ENCODE measurements at regions not wholly inside any gene's neighbourhood (a gene's known extent, or its start where the extent isn't known, plus 50 kb on each side); places are given as distances from the start of the nearest gene placed in this dataset.
"Not testable (repeated sequence)": the region's sequence is repeated elsewhere in the genome, so short reads cannot be mapped to it uniquely, and the experiment has no call there.

- DNase-seq (ENCODE audit: low read depth) = no peak
These were observed 54.2 kb downstream of the MSX1 start for GRCh38 chr4:4913628-4914027.

GRCh38 chr4:4914059-4914820 lies 54.8 kb downstream of the MSX1 start:
- peak; percentile 1 for DNase-seq (ENCODE audit: low read depth)

GRCh38 chr4:4914965-4915845 lies 55.7 kb downstream of the MSX1 start:
- no peak for DNase-seq (ENCODE audit: low read depth)

GRCh38 chr4:4918067-4918466 lies 58.6 kb downstream of the MSX1 start:
- no peak for DNase-seq (ENCODE audit: low read depth)

GRCh38 chr4:4919927-4920326 lies 60.5 kb downstream of the MSX1 start:
- DNase-seq (ENCODE audit: low read depth) = no peak

- DNase-seq (ENCODE audit: low read depth) = no peak
These were observed 61.6 kb downstream of the MSX1 start for GRCh38 chr4:4921077-4921476.

- no peak for DNase-seq (ENCODE audit: low read depth)
These were observed 63.0 kb downstream of the MSX1 start for GRCh38 chr4:4922441-4922840.

GRCh38 chr4:4923201-4923600 lies 63.7 kb downstream of the MSX1 start:
- no peak for DNase-seq (ENCODE audit: low read depth)

- no peak for DNase-seq (ENCODE audit: low read depth)
These were observed 71.2 kb downstream of the MSX1 start for GRCh38 chr4:4930677-4931076.

GRCh38 chr4:4935974-4936373 lies 76.5 kb downstream of the MSX1 start:
- no peak for DNase-seq (ENCODE audit: low read depth)

- no peak for DNase-seq (ENCODE audit: low read depth)
These were observed 78.5 kb downstream of the MSX1 start for GRCh38 chr4:4937926-4938325.

- no peak for DNase-seq (ENCODE audit: low read depth)
These were observed 77.5 kb downstream of the CYTL1 start for GRCh38 chr4:4941751-4942150.

GRCh38 chr4:4942658-4943057 lies 76.6 kb downstream of the CYTL1 start:
- no peak for DNase-seq (ENCODE audit: low read depth)

- DNase-seq (ENCODE audit: low read depth) = no peak
These were observed 74.2 kb downstream of the CYTL1 start for GRCh38 chr4:4945021-4945420.

GRCh38 chr4:4945829-4946228 lies 73.4 kb downstream of the CYTL1 start:
- no peak for DNase-seq (ENCODE audit: low read depth)

GRCh38 chr4:4946416-4946815 lies 72.8 kb downstream of the CYTL1 start:
- no peak for DNase-seq (ENCODE audit: low read depth)

GRCh38 chr4:4947721-4948120 lies 71.5 kb downstream of the CYTL1 start:
- no peak for DNase-seq (ENCODE audit: low read depth)

- DNase-seq (ENCODE audit: low read depth) = no peak
These were observed 70.9 kb downstream of the CYTL1 start for GRCh38 chr4:4948370-4948769.

- no peak for DNase-seq (ENCODE audit: low read depth)
These were observed 68.5 kb downstream of the CYTL1 start for GRCh38 chr4:4950561-4951290.

GRCh38 chr4:4952273-4952672 lies 67.0 kb downstream of the CYTL1 start:
- no peak for DNase-seq (ENCODE audit: low read depth)

- not testable (repeated sequence) for DNase-seq (ENCODE audit: low read depth)
These were observed 59.7 kb downstream of the CYTL1 start for GRCh38 chr4:4959344-4960074.

GRCh38 chr4:4960574-4960973 lies 58.7 kb downstream of the CYTL1 start:
- no peak for DNase-seq (ENCODE audit: low read depth)
